A673 (cell line): ENCODE measurements at regions not wholly inside any gene's neighbourhood (a gene's known extent, or its start where the extent isn't known, plus 50 kb on each side); places are given as distances from the start of the nearest gene placed in this dataset.

Experiments used
- EZH2 ChIP-seq: fragments of 200-600 bp; sonication (generic); IDR thresholded peaks from 2 replicates; pipeline ENCODE4 v1.6.1; 2017; ENCODE audit warnings: borderline replicate concordance, low read depth, mild to moderate bottlenecking, mixed read lengths, antibody characterized with exemption, low read length; ENCODE audit not compliant: poor library complexity, severe bottlenecking
- TF ChIP-seq, protein P1 (sequence below): fragments of 300-800, 200-600 bp; sonication (generic); conservative IDR thresholded peaks from 2 replicates; pipeline ENCODE4 v1.5.1; 2017; ENCODE audit warnings: low read depth, mild to moderate bottlenecking, antibody characterized with exemption, low read length, moderate library complexity, mixed read lengths

DNA sequence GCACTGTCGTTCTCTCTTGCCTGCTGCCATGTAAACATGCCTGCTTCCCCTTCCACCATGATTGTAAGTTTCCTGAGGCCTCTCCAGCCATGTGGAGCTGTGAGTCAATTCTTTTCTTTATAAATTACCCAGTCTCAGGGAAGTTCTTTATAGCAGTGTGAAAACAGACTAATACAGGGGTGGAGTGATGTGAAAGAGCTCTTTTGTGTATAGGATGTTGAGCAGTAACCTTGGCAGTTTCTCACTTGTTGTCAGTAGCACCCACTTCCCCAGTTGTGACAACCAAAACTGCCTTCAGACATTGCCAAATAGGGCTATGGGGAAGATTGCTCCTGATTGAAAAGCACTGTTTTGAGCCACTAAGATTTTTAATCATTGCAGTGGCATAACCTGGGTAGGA, 552.2 kb upstream of the ZNF462 start:
- TF ChIP-seq, protein P1, sequence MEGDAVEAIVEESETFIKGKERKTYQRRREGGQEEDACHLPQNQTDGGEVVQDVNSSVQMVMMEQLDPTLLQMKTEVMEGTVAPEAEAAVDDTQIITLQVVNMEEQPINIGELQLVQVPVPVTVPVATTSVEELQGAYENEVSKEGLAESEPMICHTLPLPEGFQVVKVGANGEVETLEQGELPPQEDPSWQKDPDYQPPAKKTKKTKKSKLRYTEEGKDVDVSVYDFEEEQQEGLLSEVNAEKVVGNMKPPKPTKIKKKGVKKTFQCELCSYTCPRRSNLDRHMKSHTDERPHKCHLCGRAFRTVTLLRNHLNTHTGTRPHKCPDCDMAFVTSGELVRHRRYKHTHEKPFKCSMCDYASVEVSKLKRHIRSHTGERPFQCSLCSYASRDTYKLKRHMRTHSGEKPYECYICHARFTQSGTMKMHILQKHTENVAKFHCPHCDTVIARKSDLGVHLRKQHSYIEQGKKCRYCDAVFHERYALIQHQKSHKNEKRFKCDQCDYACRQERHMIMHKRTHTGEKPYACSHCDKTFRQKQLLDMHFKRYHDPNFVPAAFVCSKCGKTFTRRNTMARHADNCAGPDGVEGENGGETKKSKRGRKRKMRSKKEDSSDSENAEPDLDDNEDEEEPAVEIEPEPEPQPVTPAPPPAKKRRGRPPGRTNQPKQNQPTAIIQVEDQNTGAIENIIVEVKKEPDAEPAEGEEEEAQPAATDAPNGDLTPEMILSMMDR: no peak
- TF ChIP-seq EZH2: no peak
